ENCODE measurements at regions not wholly inside any gene's neighbourhood (a gene's known extent, or its start where the extent isn't known, plus 50 kb on each side); places are given as distances from the start of the nearest gene placed in this dataset.

- H3K27me3 ChIP-seq (ENCODE audit: control insufficient read depth in 5 of 5, insufficient read depth in 4 of 5, low read length in 5 of 5), result peaks cover 0 to 35% (median 22%) of the 10 kb centered on the region in 5 donors
- no peak overlapping the region for H3K9ac ChIP-seq (ENCODE audit: low read length in 5 of 5)
- no peak overlapping the region for H3K27ac ChIP-seq (ENCODE audit: low read depth, low read length)
- peaks cover 0 to 3% (median 0%) of the 10 kb centered on the region in 5 donors for H3K9me3 ChIP-seq (ENCODE audit: control insufficient read depth in 5 of 5, low read length in 5 of 5)
- no peak overlapping the region for H3K4me3 ChIP-seq (ENCODE audit: low read depth in 1 of 5, low read length in 5 of 5)
- no peaks in the 10 kb centered on the region for H3K4me1 ChIP-seq (ENCODE audit: control insufficient read depth in 5 of 5, insufficient read depth in 5 of 5, low read length in 5 of 5)
- H3K36me3 ChIP-seq (ENCODE audit: control insufficient read depth in 5 of 5, insufficient read depth in 5 of 5, low read length in 5 of 5), result no peaks in the 10 kb centered on the region
Observed at GRCh38 chr12:111073370-111073769, 153.0 kb upstream of the MYL2 start.

- H3K4me1 ChIP-seq (ENCODE audit: control insufficient read depth in 5 of 5, insufficient read depth in 5 of 5, low read length in 5 of 5), result no peaks in the 10 kb centered on the region
- H3K9ac ChIP-seq (ENCODE audit: low read length in 5 of 5), result no peak overlapping the region
- H3K4me3 ChIP-seq (ENCODE audit: low read depth in 1 of 5, low read length in 5 of 5), result no peak overlapping the region
- no peak overlapping the region for H3K27ac ChIP-seq (ENCODE audit: low read depth, low read length)
- peaks cover 0 to 32% (median 22%) of the 10 kb centered on the region in 5 donors for H3K27me3 ChIP-seq (ENCODE audit: control insufficient read depth in 5 of 5, insufficient read depth in 4 of 5, low read length in 5 of 5)
- H3K9me3 ChIP-seq (ENCODE audit: control insufficient read depth in 5 of 5, low read length in 5 of 5), result peaks cover 0 to 3% (median 0%) of the 10 kb centered on the region in 5 donors
- no peaks in the 10 kb centered on the region for H3K36me3 ChIP-seq (ENCODE audit: control insufficient read depth in 5 of 5, insufficient read depth in 5 of 5, low read length in 5 of 5)
Observed at GRCh38 chr12:111072299-111072698, 151.9 kb upstream of the MYL2 start.

GRCh38 chr12:111069886-111070285 lies 149.5 kb upstream of the MYL2 start:
- Histone ChIP-seq H3K36me3 (ENCODE audit: control insufficient read depth in 5 of 5, insufficient read depth in 5 of 5, low read length in 5 of 5) (no peaks in the 10 kb centered on the region), H3K9me3 (ENCODE audit: control insufficient read depth in 5 of 5, low read length in 5 of 5) (peaks cover 0 to 3% (median 0%) of the 10 kb centered on the region in 5 donors), H3K9ac (ENCODE audit: low read length in 5 of 5) (no peak overlapping the region), H3K27me3 (ENCODE audit: control insufficient read depth in 5 of 5, insufficient read depth in 4 of 5, low read length in 5 of 5) (peaks cover 3 to 20% (median 8%) of the 10 kb centered on the region in 5 donors), H3K4me3 (ENCODE audit: low read depth in 1 of 5, low read length in 5 of 5) (no peak overlapping the region), H3K27ac (ENCODE audit: low read depth, low read length) (no peak overlapping the region), H3K4me1 (ENCODE audit: control insufficient read depth in 5 of 5, insufficient read depth in 5 of 5, low read length in 5 of 5) (no peaks in the 10 kb centered on the region)

- Histone ChIP-seq H3K27me3 (ENCODE audit: control insufficient read depth in 5 of 5, insufficient read depth in 4 of 5, low read length in 5 of 5) (peaks cover 3 to 17% (median 3%) of the 10 kb centered on the region in 5 donors), H3K4me3 (ENCODE audit: low read depth in 1 of 5, low read length in 5 of 5) (no peak overlapping the region), H3K4me1 (ENCODE audit: control insufficient read depth in 5 of 5, insufficient read depth in 5 of 5, low read length in 5 of 5) (no peaks in the 10 kb centered on the region), H3K36me3 (ENCODE audit: control insufficient read depth in 5 of 5, insufficient read depth in 5 of 5, low read length in 5 of 5) (no peaks in the 10 kb centered on the region), H3K27ac (ENCODE audit: low read depth, low read length) (no peak overlapping the region), H3K9ac (ENCODE audit: low read length in 5 of 5) (no peak overlapping the region), H3K9me3 (ENCODE audit: control insufficient read depth in 5 of 5, low read length in 5 of 5) (peaks cover 0 to 3% (median 0%) of the 10 kb centered on the region in 5 donors)
Observed at GRCh38 chr12:111068290-111068689, 147.9 kb upstream of the MYL2 start.

GRCh38 chr12:111067498-111067897 lies 147.1 kb upstream of the MYL2 start:
- Histone ChIP-seq H3K4me3 (ENCODE audit: low read depth in 1 of 5, low read length in 5 of 5) (no peak overlapping the region), H3K27me3 (ENCODE audit: control insufficient read depth in 5 of 5, insufficient read depth in 4 of 5, low read length in 5 of 5) (peaks cover 3 to 17% (median 3%) of the 10 kb centered on the region in 5 donors), H3K27ac (ENCODE audit: low read depth, low read length) (no peak overlapping the region), H3K9me3 (ENCODE audit: control insufficient read depth in 5 of 5, low read length in 5 of 5) (peaks cover 0 to 3% (median 0%) of the 10 kb centered on the region in 5 donors), H3K9ac (ENCODE audit: low read length in 5 of 5) (no peak overlapping the region), H3K36me3 (ENCODE audit: control insufficient read depth in 5 of 5, insufficient read depth in 5 of 5, low read length in 5 of 5) (no peaks in the 10 kb centered on the region), H3K4me1 (ENCODE audit: control insufficient read depth in 5 of 5, insufficient read depth in 5 of 5, low read length in 5 of 5) (no peaks in the 10 kb centered on the region)

- peaks cover 0 to 15% (median 5%) of the 10 kb centered on the region in 5 donors for H3K27me3 ChIP-seq (ENCODE audit: control insufficient read depth in 5 of 5, insufficient read depth in 4 of 5, low read length in 5 of 5)
- no peaks in the 10 kb centered on the region for H3K9me3 ChIP-seq (ENCODE audit: control insufficient read depth in 5 of 5, low read length in 5 of 5)
- no peak overlapping the region for H3K4me3 ChIP-seq (ENCODE audit: low read depth in 1 of 5, low read length in 5 of 5)
- no peaks in the 10 kb centered on the region for H3K4me1 ChIP-seq (ENCODE audit: control insufficient read depth in 5 of 5, insufficient read depth in 5 of 5, low read length in 5 of 5)
- H3K36me3 ChIP-seq (ENCODE audit: control insufficient read depth in 5 of 5, insufficient read depth in 5 of 5, low read length in 5 of 5), result no peaks in the 10 kb centered on the region
- no peak overlapping the region for H3K9ac ChIP-seq (ENCODE audit: low read length in 5 of 5)
- no peak overlapping the region for H3K27ac ChIP-seq (ENCODE audit: low read depth, low read length)
Observed at GRCh38 chr12:111066744-111067437, 146.5 kb upstream of the MYL2 start.

GRCh38 chr12:111064982-111065381 lies 144.6 kb upstream of the MYL2 start:
- Histone ChIP-seq H3K27ac (ENCODE audit: low read depth, low read length) (no peak overlapping the region), H3K9ac (ENCODE audit: low read length in 5 of 5) (no peak overlapping the region), H3K9me3 (ENCODE audit: control insufficient read depth in 5 of 5, low read length in 5 of 5) (no peaks in the 10 kb centered on the region), H3K27me3 (ENCODE audit: control insufficient read depth in 5 of 5, insufficient read depth in 4 of 5, low read length in 5 of 5) (peaks cover 0 to 14% (median 8%) of the 10 kb centered on the region in 5 donors), H3K36me3 (ENCODE audit: control insufficient read depth in 5 of 5, insufficient read depth in 5 of 5, low read length in 5 of 5) (no peaks in the 10 kb centered on the region), H3K4me1 (ENCODE audit: control insufficient read depth in 5 of 5, insufficient read depth in 5 of 5, low read length in 5 of 5) (no peaks in the 10 kb centered on the region), H3K4me3 (ENCODE audit: low read depth in 1 of 5, low read length in 5 of 5) (no peak overlapping the region)

GRCh38 chr12:111064154-111064553 lies 143.8 kb upstream of the MYL2 start:
- Histone ChIP-seq H3K36me3 (ENCODE audit: control insufficient read depth in 5 of 5, insufficient read depth in 5 of 5, low read length in 5 of 5) (no peaks in the 10 kb centered on the region), H3K27ac (ENCODE audit: low read depth, low read length) (no peak overlapping the region), H3K9ac (ENCODE audit: low read length in 5 of 5) (no peak overlapping the region), H3K4me3 (ENCODE audit: low read depth in 1 of 5, low read length in 5 of 5) (no peak overlapping the region), H3K9me3 (ENCODE audit: control insufficient read depth in 5 of 5, low read length in 5 of 5) (no peaks in the 10 kb centered on the region), H3K4me1 (ENCODE audit: control insufficient read depth in 5 of 5, insufficient read depth in 5 of 5, low read length in 5 of 5) (no peaks in the 10 kb centered on the region), H3K27me3 (ENCODE audit: control insufficient read depth in 5 of 5, insufficient read depth in 4 of 5, low read length in 5 of 5) (peaks cover 0 to 15% (median 7%) of the 10 kb centered on the region in 5 donors)

- H3K9ac ChIP-seq (ENCODE audit: low read length in 5 of 5), result no peak overlapping the region
- H3K4me3 ChIP-seq (ENCODE audit: low read depth in 1 of 5, low read length in 5 of 5), result no peak overlapping the region
- peaks cover 0 to 12% (median 4%) of the 10 kb centered on the region in 5 donors for H3K27me3 ChIP-seq (ENCODE audit: control insufficient read depth in 5 of 5, insufficient read depth in 4 of 5, low read length in 5 of 5)
- H3K36me3 ChIP-seq (ENCODE audit: control insufficient read depth in 5 of 5, insufficient read depth in 5 of 5, low read length in 5 of 5), result no peaks in the 10 kb centered on the region
- H3K4me1 ChIP-seq (ENCODE audit: control insufficient read depth in 5 of 5, insufficient read depth in 5 of 5, low read length in 5 of 5), result no peaks in the 10 kb centered on the region
- H3K27ac ChIP-seq (ENCODE audit: low read depth, low read length), result no peak overlapping the region
- H3K9me3 ChIP-seq (ENCODE audit: control insufficient read depth in 5 of 5, low read length in 5 of 5), result no peaks in the 10 kb centered on the region
Observed at GRCh38 chr12:111063295-111064026, 143.1 kb upstream of the MYL2 start.

GRCh38 chr12:111057701-111058425 lies 137.5 kb upstream of the MYL2 start:
- no peak overlapping the region for H3K9ac ChIP-seq (ENCODE audit: low read length in 5 of 5)
- H3K9me3 ChIP-seq (ENCODE audit: control insufficient read depth in 5 of 5, low read length in 5 of 5), result peaks cover 0 to 5% (median 0%) of the 10 kb centered on the region in 5 donors
- H3K36me3 ChIP-seq (ENCODE audit: control insufficient read depth in 5 of 5, insufficient read depth in 5 of 5, low read length in 5 of 5), result no peaks in the 10 kb centered on the region
- H3K4me1 ChIP-seq (ENCODE audit: control insufficient read depth in 5 of 5, insufficient read depth in 5 of 5, low read length in 5 of 5), result peaks cover 0 to 6% (median 3%) of the 10 kb centered on the region in 5 donors
- peaks cover 0 to 11% (median 5%) of the 10 kb centered on the region in 5 donors for H3K27me3 ChIP-seq (ENCODE audit: control insufficient read depth in 5 of 5, insufficient read depth in 4 of 5, low read length in 5 of 5)
- no peak overlapping the region for H3K4me3 ChIP-seq (ENCODE audit: low read depth in 1 of 5, low read length in 5 of 5)
- H3K27ac ChIP-seq (ENCODE audit: low read depth, low read length), result no peak overlapping the region

Measured in subcutaneous abdominal adipose tissue (tissue), 5 donors.